WI38 (cell line): ENCODE measurements at regions not wholly inside any gene's neighbourhood (a gene's known extent, or its start where the extent isn't known, plus 50 kb on each side); places are given as distances from the start of the nearest gene placed in this dataset.

Source experiments
- H3K4me3 ChIP-seq: 2 replicates; pipeline ENCODE4 v1.5.1; 2011; ENCODE audit warnings: low read depth, mild to moderate bottlenecking, control low read depth, low read length
- CTCF ChIP-seq: IDR thresholded peaks from 2 replicates; pipeline ENCODE4 v1.5.1; 2012; ENCODE audit warnings: low read depth, mild to moderate bottlenecking, control low read depth, low read length

- no peak overlapping the region for H3K4me3 ChIP-seq
- TF ChIP-seq CTCF = no peak
These were observed 451.0 kb upstream of the SLC10A2 start for GRCh38 chr13:103517066-103517767.

GRCh38 chr13:103516015-103516795, 450.0 kb upstream of the SLC10A2 start:
- TF ChIP-seq CTCF = no peak
- no peak overlapping the region for H3K4me3 ChIP-seq

- TF ChIP-seq CTCF = no peak
- H3K4me3 ChIP-seq = no peak overlapping the region
These were observed 449.2 kb upstream of the SLC10A2 start for GRCh38 chr13:103515410-103515809.

GRCh38 chr13:103514619-103515018, 448.4 kb upstream of the SLC10A2 start:
- no peak for TF ChIP-seq CTCF
- H3K4me3 ChIP-seq = no peak overlapping the region

GRCh38 chr13:103514188-103514587, 448.0 kb upstream of the SLC10A2 start:
- no peak overlapping the region for H3K4me3 ChIP-seq
- TF ChIP-seq CTCF = no peak

GRCh38 chr13:103510007-103510535, 443.9 kb upstream of the SLC10A2 start:
- no peak for TF ChIP-seq CTCF
- no peak overlapping the region for H3K4me3 ChIP-seq

- no peak overlapping the region for H3K4me3 ChIP-seq
- no peak for TF ChIP-seq CTCF
These were observed 431.2 kb upstream of the SLC10A2 start for GRCh38 chr13:103497404-103497803.
